K562 (cell line): ENCODE measurements at regions not wholly inside any gene's neighbourhood (a gene's known extent, or its start where the extent isn't known, plus 50 kb on each side); places are given as distances from the start of the nearest gene placed in this dataset.

Experiments used
- ATAC-seq: fragments of 200-7000 bp; cut with Tn5 transposase; 3 replicates; pipeline ENCODE4 v1.9.1; 2020; ENCODE audit warnings: moderate library complexity
- BruUV-seq: library from RNA; stranded (reverse); fragments of 400-500 nt; replicated peaks from 2 replicates; lab custom pipeline; 2021; lab: Mats Ljungman, UMichigan
- CTCF ChIA-PET: fragments of 300-600 bp; formaldehyde crosslinking; extraction: SDS; loops from one replicate; lab custom pipeline; 2021; ENCODE audit warnings: low intra/inter-chr PET ratio; lab: Yijun Ruan, JAX
- POLR2A ChIA-PET: fragments of 300-600, 350-650 bp; sonication (Branson Sonifier 250); formaldehyde crosslinking; extraction: SDS; loops from one replicate; lab custom pipeline; 2021; ENCODE audit warnings: antibody characterized with exemption, inconsistent platforms; lab: Yijun Ruan, JAX
- DNase-seq, 4 experiments: peaks; one replicate each; pipeline versions ENCODE4 v3.0.0 to v3.0.0-alpha.2; 2011 to 2018; ENCODE audit warnings: low spot score in 3 of 4, mixed read lengths in 3 of 4; ENCODE audit errors: extremely low read depth in 1 of 4
- FAIRE-seq: peaks from 2 replicates; lab custom pipeline; 2011; peaks lifted over from hg19 to GRCh38; lab: Jason Lieb, UNC
- H2AFZ ChIP-seq: 2 replicates; pipeline ENCODE4 v1.6.0; 2011; ENCODE audit warnings: low read depth, low read length, control low read depth, inconsistent platforms
- H3K27ac ChIP-seq: fragments of 200-600 bp; 3 replicates; pipeline ENCODE4 v1.8.0; 2011; ENCODE audit warnings: low read depth, mild to moderate bottlenecking, control low read depth, inconsistent platforms, low read length, moderate library complexity, mixed read lengths; ENCODE audit errors: extremely low read depth
- H3K27me3 ChIP-seq, 2 experiments: fragments of 300-600 bp in 1 of 2; 2 replicates in 1 of 2; 3 replicates in 1 of 2; pipeline versions ENCODE4 v1.6.0 to v1.8.0; 2011; ENCODE audit warnings: inconsistent platforms in 2 of 2, low read length in 2 of 2, mild to moderate bottlenecking in 1 of 2, mixed read lengths in 1 of 2, moderate library complexity in 1 of 2; ENCODE audit not compliant: control insufficient read depth in 2 of 2, insufficient read depth in 2 of 2
- H3K36me3 ChIP-seq: fragments of 300-600 bp; 3 replicates; pipeline ENCODE4 v1.8.0; 2011; ENCODE audit warnings: mild to moderate bottlenecking, low read length, inconsistent platforms; ENCODE audit not compliant: control insufficient read depth, insufficient read depth
- H3K4me1 ChIP-seq, 2 experiments: fragments of 200-600 bp in 1 of 2; replicated peaks in 1 of 2; 2 replicates in 1 of 2; 3 replicates in 1 of 2; pipeline versions ENCODE4 v1.5.1 to v1.8.0; 2011; ENCODE audit warnings: inconsistent platforms in 2 of 2, low read length in 2 of 2, mild to moderate bottlenecking in 1 of 2, mixed read lengths in 1 of 2, moderate library complexity in 1 of 2; ENCODE audit not compliant: control insufficient read depth in 2 of 2, insufficient read depth in 2 of 2
- H3K4me2 ChIP-seq: 2 replicates; pipeline ENCODE4 v1.6.1; 2011; ENCODE audit warnings: low read length, control low read depth, inconsistent platforms, mixed read lengths; ENCODE audit not compliant: insufficient read depth
- H3K4me3 ChIP-seq: fragments of 200-600 bp; sonication (generic), shearing (Covaris generic); 2 replicates; pipeline ENCODE4 v1.5.1; 2016; ENCODE audit warnings: control low read depth, inconsistent platforms
- H3K79me2 ChIP-seq: fragments of 200-600 bp; 3 replicates; pipeline ENCODE4 v1.8.0; 2011; ENCODE audit warnings: low read length, inconsistent platforms; ENCODE audit not compliant: control insufficient read depth, insufficient read depth
- H3K9ac ChIP-seq, 2 experiments: 2 replicates each; pipeline versions ENCODE4 v1.6.0 to v1.6.1; 2011; ENCODE audit warnings: low read depth in 2 of 2, low read length in 2 of 2, control low read depth in 1 of 2, inconsistent platforms in 1 of 2, mild to moderate bottlenecking in 1 of 2, mixed read lengths in 1 of 2; ENCODE audit not compliant: insufficient read depth in 1 of 2
- H3K9me1 ChIP-seq: one replicate; pipeline ENCODE4 v1.6.0; 2011; ENCODE audit warnings: inconsistent platforms, mild to moderate bottlenecking, low read length, moderate library complexity; ENCODE audit not compliant: control insufficient read depth, insufficient read depth
- H3K9me3 ChIP-seq: replicated peaks from 2 replicates; pipeline ENCODE4 v1.5.1; 2011; ENCODE audit warnings: low read depth, low read length, inconsistent platforms; ENCODE audit not compliant: control insufficient read depth, insufficient read depth
- H4K20me1 ChIP-seq: replicated peaks from 2 replicates; pipeline ENCODE4 v1.6.1; 2011; ENCODE audit warnings: low read length, inconsistent platforms, mixed read lengths; ENCODE audit not compliant: control insufficient read depth, insufficient read depth
- HNRNPUL1 ChIP-seq: fragments of 200-400 bp; formaldehyde crosslinking; IDR thresholded peaks from 2 replicates; pipeline ENCODE4 v1.6.1; 2017; ENCODE audit warnings: low read length
- TARDBP ChIP-seq: fragments of 450-650 bp; IDR thresholded peaks from 2 replicates; pipeline ENCODE4 v1.6.1; 2016
- TRIM24 ChIP-seq, 2 experiments: fragments of 450-650 bp; IDR thresholded peaks; 2 replicates each; pipeline ENCODE4 v1.6.1; 2016
- TSC22D4 ChIP-seq: fragments of 450-650 bp; IDR thresholded peaks from 2 replicates; pipeline ENCODE4 v1.6.1; 2016; ENCODE audit warnings: missing genetic modification characterization, missing biosample characterization, control low read depth
- ZNF197 ChIP-seq: fragments of 200-800 bp; sonication (Bioruptor generic); IDR thresholded peaks from 2 replicates; pipeline ENCODE4 v1.6.1; 2016; ENCODE audit warnings: low read depth, missing genetic modification characterization, missing compliant biosample characterization
- ZZZ3 ChIP-seq: fragments of 450-650 bp; IDR thresholded peaks from 2 replicates; pipeline ENCODE4 v1.6.1; 2016; ENCODE audit warnings: antibody characterized with exemption, mild to moderate bottlenecking, moderate library complexity
- WGBS: fragments of 100-300 bp; shearing (Covaris generic); methylation state at CpG from one replicate; pipeline ENCODE4 v1.1.6; 2016; ENCODE audit warnings: low coverage, mixed read lengths; ENCODE audit not compliant: insufficient coverage; ENCODE audit errors: missing lambda C conversion rate; 5-methylcytosine and 5-hydroxymethylcytosine counted together
- in situ Hi-C: fragments of 300-500 bp; cut with MboI; formaldehyde crosslinking; loops from 4 replicates; pipeline ENCODE4 v1.15.0; 2018; ENCODE audit warnings: inconsistent platforms, mixed read lengths
- intact Hi-C: fragments of 100-400 bp; cut with micrococcal nuclease; formaldehyde crosslinking; loops from 2 replicates; pipeline ENCODE4 v1.14.2; 2022
- TF ChIP-seq, protein P1 (sequence below): fragments of 250-450 bp; sonication (Bioruptor Pico); IDR thresholded peaks from 2 replicates; pipeline ENCODE4 v1.4.0; 2020; ENCODE audit warnings: mild to moderate bottlenecking, moderate library complexity, borderline replicate concordance
- TF ChIP-seq, protein P2 (sequence below): fragments of 250-450 bp; sonication (Bioruptor Pico); IDR thresholded peaks from 2 replicates; pipeline ENCODE4 v1.5.1; 2021; ENCODE audit warnings: mild to moderate bottlenecking
- TF ChIP-seq, protein P3 (sequence below), 2 experiments: fragments of 250-450 bp in 1 of 2; fragments of 450-650 bp in 1 of 2; sonication (Bioruptor Pico) in 1 of 2; IDR thresholded peaks; 2 replicates each; pipeline versions ENCODE4 v1.6.1 to v1.8.0; 2016 to 2021; ENCODE audit warnings: mild to moderate bottlenecking in 2 of 2, moderate library complexity in 2 of 2, missing compliant biosample characterization in 1 of 2, missing genetic modification characterization in 1 of 2

- H4K20me1 ChIP-seq: no peaks in the 10 kb centered on the region
- in situ Hi-C loops (no loop called here), intact Hi-C loops (no loop called here)
- no peak overlapping the region for H3K4me2 ChIP-seq
- H3K4me3 ChIP-seq: no peak overlapping the region
- no peak for ATAC-seq
- no peaks in the 10 kb centered on the region for H3K4me1 ChIP-seq
- H3K9me3 ChIP-seq: no peaks in the 10 kb centered on the region
- no peaks in the 10 kb centered on the region for H3K36me3 ChIP-seq
- no peak for TF ChIP-seq TRIM24 (IDR thresholded peaks at IDR 0.05)
- no peak for TF ChIP-seq ZNF197 (CRISPR knock-in tag)
- TF ChIP-seq, protein P1, sequence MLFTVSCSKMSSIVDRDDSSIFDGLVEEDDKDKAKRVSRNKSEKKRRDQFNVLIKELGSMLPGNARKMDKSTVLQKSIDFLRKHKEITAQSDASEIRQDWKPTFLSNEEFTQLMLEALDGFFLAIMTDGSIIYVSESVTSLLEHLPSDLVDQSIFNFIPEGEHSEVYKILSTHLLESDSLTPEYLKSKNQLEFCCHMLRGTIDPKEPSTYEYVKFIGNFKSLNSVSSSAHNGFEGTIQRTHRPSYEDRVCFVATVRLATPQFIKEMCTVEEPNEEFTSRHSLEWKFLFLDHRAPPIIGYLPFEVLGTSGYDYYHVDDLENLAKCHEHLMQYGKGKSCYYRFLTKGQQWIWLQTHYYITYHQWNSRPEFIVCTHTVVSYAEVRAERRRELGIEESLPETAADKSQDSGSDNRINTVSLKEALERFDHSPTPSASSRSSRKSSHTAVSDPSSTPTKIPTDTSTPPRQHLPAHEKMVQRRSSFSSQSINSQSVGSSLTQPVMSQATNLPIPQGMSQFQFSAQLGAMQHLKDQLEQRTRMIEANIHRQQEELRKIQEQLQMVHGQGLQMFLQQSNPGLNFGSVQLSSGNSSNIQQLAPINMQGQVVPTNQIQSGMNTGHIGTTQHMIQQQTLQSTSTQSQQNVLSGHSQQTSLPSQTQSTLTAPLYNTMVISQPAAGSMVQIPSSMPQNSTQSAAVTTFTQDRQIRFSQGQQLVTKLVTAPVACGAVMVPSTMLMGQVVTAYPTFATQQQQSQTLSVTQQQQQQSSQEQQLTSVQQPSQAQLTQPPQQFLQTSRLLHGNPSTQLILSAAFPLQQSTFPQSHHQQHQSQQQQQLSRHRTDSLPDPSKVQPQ (CRISPR knock-in tag): no peak
- TF ChIP-seq HNRNPUL1: no peak
- no peak for TF ChIP-seq TSC22D4 (tag)
- TF ChIP-seq, protein P2, sequence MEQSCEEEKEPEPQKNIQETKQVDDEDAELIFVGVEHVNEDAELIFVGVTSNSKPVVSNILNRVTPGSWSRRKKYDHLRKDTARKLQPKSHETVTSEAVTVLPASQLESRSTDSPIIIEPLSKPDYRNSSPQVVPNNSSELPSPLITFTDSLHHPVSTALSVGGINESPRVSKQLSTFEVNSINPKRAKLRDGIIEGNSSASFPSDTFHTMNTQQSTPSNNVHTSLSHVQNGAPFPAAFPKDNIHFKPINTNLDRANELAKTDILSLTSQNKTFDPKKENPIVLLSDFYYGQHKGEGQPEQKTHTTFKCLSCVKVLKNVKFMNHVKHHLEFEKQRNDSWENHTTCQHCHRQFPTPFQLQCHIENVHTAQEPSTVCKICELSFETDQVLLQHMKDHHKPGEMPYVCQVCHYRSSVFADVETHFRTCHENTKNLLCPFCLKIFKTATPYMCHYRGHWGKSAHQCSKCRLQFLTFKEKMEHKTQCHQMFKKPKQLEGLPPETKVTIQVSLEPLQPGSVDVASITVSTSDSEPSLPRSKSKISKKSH (CRISPR knock-in tag): no peak
- TF ChIP-seq ZZZ3: no peak
- no peak for TF ChIP-seq TARDBP
- TF ChIP-seq, protein P3, sequence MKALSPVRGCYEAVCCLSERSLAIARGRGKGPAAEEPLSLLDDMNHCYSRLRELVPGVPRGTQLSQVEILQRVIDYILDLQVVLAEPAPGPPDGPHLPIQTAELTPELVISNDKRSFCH (CRISPR knock-in tag; IDR thresholded peaks at IDR 0.05): no peak
- TF ChIP-seq, protein P3 (tag; IDR thresholded peaks at IDR 0.05): no peak
- TF ChIP-seq, all 486 proteins: peak for 0
- no peak overlapping the region for H3K27ac ChIP-seq
- ChIA-PET CTCF (no interaction called here), POLR2A (no interaction called here)
- WGBS: 0% methylated on average over 3 of the region's 3 CpGs
- DNase-seq (no peak), FAIRE-seq (no peak)
- no peak overlapping the region for H2AFZ ChIP-seq
- H3K9me1 ChIP-seq: no peaks in the 10 kb centered on the region
- no TSS peak for BruUV-seq
- no peak overlapping the region for H3K9ac ChIP-seq
- H3K27me3 ChIP-seq: no peaks in the 10 kb centered on the region
- no peaks in the 10 kb centered on the region for H3K79me2 ChIP-seq
Measured at GRCh38 chr4:13872955-13873354, 245.4 kb upstream of the BOD1L1 start.
